Spleen (tissue), 7 donors: ENCODE measurements at regions not wholly inside any gene's neighbourhood (a gene's known extent, or its start where the extent isn't known, plus 50 kb on each side); places are given as distances from the start of the nearest gene placed in this dataset.

ENCODE experiments used
- CTCF ChIP-seq, 11 experiments: fragments of 200-600 bp in 7 of 11; fragments of 450-650 bp in 4 of 11; sonication (generic) in 4 of 11; IDR thresholded peaks in 8 of 11; conservative IDR thresholded peaks in 3 of 11; 1 replicate in 7 of 11; 2 replicates in 4 of 11; pipeline versions ENCODE4 v1.4.0 to v1.8.0; 2016 to 2021; ENCODE audit warnings: antibody characterized with exemption in 11 of 11, inconsistent platforms in 4 of 11, mild to moderate bottlenecking in 1 of 11
- POLR2A ChIP-seq, 3 donors: fragments of 450-650 bp; IDR thresholded peaks; one replicate each; pipeline ENCODE4 v1.5.1; 2017; ENCODE audit warnings: antibody characterized with exemption in 3 of 3, mild to moderate bottlenecking in 1 of 3
- POLR2AphosphoS5 ChIP-seq, 3 donors: sonication (generic); formaldehyde crosslinking; IDR thresholded peaks; one replicate each; pipeline ENCODE4 v1.5.1; 2017; ENCODE audit warnings: antibody characterized with exemption in 3 of 3
- donor health status: DM: no; HTN: no; CAD: no; lungs with moderate emphysema.
- donor health status: DM: no; HTN: no; CAD: no.
- donor health status: DM: no; HTN: no; CAD: no.

- no peak for TF ChIP-seq CTCF (IDR thresholded peaks at IDR 0.05 in 8 of 11, conservative IDR thresholded peaks at IDR 0.05 in 3 of 11)
- TF ChIP-seq POLR2A (IDR thresholded peaks at IDR 0.05): no peak
- TF ChIP-seq POLR2AphosphoS5 (IDR thresholded peaks at IDR 0.05): no peak
Measured at GRCh38 chr9:116030517-116030916, 123.1 kb upstream of the PAPPA start.
